HG03460 (cell line): ENCODE measurements at regions not wholly inside any gene's neighbourhood (a gene's known extent, or its start where the extent isn't known, plus 50 kb on each side); places are given as distances from the start of the nearest gene placed in this dataset.
"Not testable (repeated sequence)": the region's sequence is repeated elsewhere in the genome, so short reads cannot be mapped to it uniquely, and the experiment has no call there.

Experiments used
- ATAC-seq: cut with Tn5 transposase; IDR thresholded peaks from one replicate; pipeline ENCODE4 v1.9.1; 2021; ENCODE audit not compliant: unreplicated experiment

DNA sequence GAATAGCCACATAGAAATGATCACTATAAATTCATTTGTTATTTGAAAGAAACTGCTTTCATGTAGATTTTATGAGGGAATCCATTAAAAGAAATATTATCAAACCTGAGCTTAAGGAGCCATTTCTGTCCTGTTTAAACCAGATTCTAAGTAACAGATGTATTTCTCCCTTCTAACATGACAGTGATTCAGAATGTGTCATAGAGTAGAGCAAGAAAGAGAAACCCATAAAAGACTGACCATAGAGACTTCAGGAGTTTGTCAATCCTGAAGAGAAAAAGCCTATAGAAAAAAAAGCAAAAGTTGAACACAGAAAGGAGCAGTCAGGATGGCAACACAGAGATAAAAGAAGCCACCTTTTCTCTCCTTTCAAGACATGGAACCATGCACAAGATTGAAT is 390.6 kb downstream of the PRIM2 start:
- ATAC-seq, result not testable (repeated sequence)

DNA sequence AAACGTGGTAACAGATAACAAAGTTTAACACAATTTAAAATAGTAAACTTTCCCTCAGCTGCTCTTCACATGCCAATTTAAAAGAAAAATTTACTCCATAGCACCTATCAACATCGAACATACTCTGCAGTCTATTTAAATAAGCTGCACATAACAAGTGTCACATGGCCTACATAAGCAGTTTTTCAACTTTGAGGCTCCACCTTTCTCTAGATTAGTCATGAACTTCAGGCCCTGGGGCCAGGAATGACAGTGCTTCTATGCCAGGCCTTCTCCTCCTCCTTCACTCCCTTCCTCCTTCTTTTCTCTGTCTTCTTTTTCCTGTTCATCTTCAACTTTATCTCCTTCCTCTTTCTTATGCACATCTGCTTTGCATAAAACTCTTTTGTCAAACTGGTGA is 405.1 kb downstream of the PRIM2 start:
- not testable (repeated sequence) for ATAC-seq

DNA sequence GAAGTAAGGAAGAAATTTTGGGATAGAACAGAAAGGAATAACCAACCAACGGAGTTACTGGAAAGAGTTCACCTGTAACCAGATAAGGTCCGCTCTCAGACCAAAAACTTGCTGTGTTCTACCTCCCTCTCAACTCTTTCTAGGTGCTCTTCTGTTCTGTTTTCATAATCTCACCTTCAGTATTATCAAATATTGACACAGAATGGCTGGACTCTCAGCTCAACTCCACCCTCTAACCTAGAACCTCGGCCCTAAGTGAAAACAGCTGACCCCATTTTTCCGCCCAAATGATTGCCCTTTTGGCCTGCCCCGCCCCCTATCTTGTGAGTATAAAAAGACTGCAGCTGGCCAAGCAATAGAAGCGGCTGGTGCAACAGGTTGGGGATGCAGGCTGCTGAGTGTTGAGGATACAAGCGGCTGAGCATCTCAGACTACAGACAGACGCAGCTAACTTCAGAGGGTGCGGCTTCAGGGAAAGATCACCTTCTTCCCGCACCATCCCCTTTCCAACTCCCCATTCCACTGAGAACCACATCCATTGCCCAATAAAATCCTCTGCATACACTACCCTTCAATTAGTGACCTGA is 406.5 kb downstream of the PRIM2 start:
- ATAC-seq, result not testable (repeated sequence)

DNA sequence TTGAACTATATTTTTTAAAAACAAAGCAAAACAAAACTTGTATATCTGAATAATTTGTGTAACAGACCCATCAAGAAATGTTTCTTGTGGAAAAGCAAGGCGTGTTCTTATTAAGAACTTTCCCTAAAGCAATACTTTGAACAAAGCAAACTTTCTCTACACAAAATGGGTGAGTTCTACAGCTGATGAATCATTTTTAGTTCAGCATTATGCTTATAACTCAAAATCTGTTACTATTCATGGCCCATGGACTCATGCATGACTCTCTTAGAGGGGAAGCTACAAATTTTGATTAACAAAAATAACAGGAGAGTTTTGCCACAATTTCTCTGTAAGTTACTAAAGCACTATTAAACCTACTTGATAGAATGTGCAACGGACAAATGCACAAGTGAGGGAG is 412.0 kb downstream of the PRIM2 start:
- ATAC-seq, result not testable (repeated sequence)

DNA sequence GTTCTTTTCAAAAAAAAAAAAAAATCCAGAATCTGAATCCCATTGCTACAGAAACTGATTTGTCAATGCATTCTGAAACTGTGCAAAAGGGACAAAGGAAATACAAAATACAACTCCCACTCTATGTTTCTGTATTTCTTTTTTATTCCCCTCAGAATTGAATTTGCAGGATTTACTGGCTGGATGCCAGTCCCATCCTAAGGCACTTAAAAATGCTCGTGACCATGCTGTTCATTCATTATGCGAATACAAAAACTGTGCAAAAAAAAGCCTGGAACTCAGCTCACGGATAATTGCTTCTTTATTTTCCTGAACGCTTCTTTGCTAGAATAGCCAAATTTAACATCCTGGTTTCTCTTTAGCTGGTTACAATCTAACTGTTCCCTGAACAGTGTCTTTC is 413.3 kb downstream of the PRIM2 start:
- ATAC-seq, result not testable (repeated sequence)

DNA sequence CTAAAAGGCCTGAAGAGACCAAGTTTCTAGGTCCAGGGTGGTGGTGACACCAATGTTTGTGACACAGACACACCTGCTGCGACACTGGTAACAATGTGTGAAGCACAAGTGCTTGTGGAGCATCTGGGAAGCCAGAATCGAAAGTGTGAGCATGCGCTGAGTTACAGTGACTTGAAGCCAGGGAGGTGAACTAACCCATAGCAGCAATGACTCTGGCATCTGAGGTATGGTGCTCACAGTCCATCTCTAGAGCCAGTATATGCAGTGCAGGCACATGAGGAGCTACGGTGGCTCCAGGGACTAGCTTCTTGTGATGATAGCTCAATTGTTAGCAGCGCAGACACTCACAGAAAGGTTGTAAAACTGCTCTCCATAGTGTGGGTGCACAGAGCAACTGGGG is 430.3 kb downstream of the PRIM2 start:
- ATAC-seq, result not testable (repeated sequence)

DNA sequence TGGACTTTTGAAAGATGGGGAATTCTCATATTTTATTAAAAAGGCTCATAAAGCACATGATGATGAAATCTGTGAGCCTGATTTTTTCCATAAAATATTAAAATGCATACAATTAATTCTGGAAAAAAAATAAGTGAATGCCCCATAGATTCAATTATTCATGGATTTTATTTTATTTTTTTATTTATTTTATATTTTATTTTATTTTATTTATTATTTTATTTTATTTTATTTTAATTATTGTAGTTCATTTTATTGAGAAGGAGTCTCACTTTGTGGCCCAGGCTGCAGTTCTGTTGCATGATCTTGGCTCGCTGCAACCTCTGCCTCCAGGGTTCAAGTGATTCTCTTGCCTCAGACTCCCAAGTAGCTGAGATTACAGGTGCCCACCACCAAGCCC is 442.4 kb downstream of the PRIM2 start:
- ATAC-seq, result not testable (repeated sequence)

DNA sequence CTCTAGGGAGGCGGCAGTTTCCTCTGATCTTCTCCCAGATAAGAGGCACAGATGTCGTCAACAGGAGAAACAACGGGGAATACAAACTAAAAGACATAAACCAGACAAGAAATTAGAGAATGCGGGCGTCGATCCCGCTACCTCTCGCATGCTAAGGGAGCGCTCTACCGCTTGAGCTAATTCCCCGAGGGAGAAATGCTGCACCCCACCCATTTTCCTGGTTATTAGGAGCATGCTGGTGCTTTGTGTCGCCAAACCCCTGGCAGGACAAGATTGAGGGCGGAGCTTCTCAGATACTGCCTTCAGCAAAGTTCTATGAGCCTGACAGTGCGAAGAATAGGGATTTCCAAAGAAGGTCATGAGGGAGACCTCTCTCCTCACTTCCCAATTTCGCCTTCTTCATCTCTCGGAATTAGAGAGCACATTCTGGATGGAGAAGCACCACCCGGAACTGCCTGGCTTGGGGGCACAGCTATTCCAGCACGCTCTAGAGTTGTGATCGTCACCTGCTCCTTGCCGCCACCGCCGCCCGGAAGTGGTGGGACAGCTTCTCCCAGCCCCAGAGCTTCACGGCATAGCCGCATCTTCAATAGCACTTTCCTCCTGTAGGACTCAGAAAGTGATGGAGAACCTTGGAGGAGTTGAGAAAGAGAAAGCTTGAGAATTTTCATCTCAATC is 475.4 kb downstream of the PRIM2 start:
- not testable (repeated sequence) for ATAC-seq

DNA sequence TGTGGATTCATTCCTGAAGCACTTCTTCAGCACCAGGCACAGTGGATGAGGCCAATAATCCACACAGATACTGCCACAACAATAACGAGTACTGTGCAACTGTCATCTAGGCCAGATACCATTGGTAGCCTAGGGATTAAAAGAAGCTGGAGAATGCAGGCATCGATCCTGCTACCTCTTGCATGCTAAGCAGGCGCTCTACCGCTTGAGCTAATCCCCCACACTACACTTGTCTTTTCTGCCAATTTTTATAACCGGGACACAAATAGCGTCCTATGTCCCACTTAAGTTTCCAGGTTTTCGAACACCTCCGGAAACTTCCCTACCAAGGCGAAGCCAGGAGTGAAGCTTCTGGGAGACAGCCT is 475.9 kb downstream of the PRIM2 start:
- not testable (repeated sequence) for ATAC-seq

DNA sequence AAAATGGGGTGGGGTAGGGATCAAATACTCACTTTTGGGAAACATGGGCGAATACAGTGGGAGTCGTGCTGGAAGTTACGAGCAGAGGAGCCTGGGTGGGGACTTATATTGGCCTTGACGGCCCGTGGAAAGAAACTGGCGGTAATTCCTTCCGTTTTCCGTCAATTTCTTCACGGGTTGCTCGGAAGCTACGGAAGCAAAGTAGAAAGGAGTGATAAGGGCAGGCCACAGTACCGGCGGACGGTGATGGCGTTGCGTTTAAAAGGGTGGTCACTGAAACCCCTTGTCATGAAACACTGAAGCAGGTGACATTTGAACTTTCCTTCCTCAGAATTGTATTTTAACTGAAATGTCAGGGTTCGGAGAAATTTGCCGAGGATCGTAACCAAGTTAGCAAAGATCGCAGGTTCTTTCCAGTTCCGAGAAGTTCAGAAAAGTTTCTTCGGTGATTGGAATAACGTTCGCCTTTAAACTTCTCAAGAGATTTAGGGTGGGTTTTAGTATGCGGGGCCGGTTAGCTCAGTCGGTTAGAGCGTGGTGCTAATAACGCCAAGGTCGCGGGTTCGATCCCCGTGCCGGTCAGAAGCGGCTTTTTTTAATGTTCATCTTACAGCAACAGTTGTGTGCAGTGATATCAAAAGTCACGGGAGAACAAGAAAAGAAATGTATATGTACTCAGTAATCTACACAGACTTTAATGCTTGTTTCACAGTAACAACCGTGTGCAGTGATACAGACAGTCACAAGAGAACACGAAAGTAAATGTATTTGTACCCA is 482.5 kb downstream of the PRIM2 start:
- not testable (repeated sequence) for ATAC-seq

DNA sequence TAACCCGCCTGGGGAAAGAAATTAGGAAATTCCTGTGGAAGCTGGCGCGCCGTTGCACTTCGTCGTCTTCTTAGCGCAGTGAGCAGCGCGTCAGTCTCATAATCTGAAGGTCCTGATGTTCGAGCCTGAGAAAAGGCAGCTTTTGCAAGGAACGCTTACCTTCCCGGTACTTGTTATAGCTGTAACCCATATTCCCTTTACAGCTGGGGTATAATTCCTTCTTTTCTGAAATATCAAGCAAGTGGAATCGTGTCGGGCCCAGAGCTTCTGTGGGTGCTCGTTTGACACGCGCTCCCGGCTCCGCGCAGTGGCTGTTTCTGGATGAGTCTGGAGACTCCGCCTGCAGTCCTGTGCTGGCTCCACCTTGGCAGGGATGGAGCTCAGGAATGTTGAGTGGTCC is 491.2 kb downstream of the PRIM2 start:
- not testable (repeated sequence) for ATAC-seq

DNA sequence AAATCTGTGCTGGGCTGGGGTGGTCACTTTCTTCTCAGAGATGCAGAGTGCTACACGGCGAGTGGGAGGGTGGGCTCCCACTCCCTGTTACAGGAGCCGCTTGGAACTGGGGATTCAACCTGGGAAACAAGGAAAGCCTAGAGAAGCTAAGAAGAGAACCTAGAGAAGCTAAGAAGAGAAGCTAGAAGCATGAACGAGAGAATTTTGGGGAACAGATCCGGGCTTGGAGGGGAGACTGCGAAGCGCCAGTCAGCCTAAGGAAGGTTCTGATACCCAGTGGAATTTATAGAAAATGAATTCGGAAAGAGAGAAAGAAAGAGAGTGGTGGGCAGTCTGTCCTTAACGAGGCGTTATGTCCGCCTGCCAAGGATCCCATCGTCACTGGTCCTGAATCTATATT is 492.0 kb downstream of the PRIM2 start:
- not testable (repeated sequence) for ATAC-seq

DNA sequence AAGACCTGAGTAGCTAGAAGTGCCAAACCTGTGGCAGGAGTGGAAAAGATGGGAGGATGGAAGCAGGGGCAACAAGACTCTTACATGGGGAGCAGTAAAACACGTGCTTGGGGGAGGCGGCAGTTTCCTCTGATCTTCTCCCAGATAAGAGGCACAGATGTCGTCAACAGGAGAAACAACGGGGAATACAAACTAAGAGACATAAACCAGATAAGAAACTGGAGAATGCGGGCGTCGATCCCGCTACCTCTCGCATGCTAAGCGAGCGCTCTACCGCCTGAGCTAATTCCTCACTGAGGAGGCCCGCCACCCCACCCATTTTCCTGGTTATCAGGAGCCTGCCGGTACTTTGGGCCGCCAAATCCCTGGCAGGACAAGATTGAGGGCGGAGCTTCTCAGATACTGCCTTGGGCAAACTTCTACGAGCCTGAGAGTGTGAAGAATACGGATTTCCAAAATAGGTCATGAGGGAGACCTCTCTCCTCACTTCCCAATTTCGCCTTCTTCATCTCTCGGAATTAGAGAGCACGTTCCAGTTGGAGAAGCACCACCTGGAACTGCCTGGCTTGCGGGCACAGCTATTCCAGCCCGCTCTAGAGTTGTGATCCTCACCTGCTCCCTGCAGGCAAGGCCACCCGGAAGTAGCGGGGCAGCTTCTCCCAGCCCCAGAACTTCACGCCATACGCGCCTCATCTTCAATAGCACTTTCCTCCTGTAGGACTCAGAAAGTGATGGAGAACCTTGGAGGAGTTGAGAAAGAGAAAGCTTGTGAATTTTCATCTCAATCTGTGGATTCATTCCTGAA is 496.0 kb downstream of the PRIM2 start:
- not testable (repeated sequence) for ATAC-seq

DNA sequence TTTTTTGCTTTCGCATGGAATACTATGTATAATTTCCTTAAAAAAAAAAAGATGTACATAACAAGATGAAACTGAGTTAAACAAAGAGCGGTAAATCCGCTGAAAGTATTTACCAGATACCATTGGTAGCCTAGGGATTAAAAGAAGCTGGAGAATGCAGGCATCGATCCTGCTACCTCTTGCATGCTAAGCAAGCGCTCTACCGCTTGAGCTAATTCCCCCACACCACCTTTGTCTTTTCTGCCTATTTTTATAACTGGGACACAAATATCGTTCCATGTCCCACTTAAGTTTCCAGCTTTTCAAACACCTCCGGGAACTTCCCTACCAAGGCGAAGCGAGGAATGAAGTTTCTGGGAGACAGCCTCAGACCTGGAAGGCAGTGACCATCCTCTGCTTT is 498.4 kb downstream of the PRIM2 start:
- not testable (repeated sequence) for ATAC-seq

DNA sequence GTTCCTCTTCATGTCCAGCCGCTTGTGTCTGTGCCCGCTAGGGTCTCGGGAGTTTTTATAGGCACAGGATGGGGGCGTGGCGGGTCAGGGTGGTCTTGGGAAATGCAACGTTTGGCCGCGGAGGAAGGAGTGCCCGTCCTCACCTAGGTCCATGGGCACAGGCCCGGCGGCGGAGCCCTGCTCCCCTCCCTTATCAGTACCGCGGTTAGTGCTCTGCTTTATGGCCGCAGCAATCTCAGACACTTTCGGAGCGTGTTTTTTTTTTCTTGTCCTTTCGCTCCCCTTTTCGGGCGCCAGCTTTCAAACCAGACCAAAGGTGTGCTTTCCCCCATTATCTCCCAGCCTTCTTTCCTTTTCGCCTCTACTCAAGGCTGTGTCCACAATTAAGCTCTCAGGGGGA is 503.9 kb downstream of the PRIM2 start:
- ATAC-seq, result not testable (repeated sequence)

DNA sequence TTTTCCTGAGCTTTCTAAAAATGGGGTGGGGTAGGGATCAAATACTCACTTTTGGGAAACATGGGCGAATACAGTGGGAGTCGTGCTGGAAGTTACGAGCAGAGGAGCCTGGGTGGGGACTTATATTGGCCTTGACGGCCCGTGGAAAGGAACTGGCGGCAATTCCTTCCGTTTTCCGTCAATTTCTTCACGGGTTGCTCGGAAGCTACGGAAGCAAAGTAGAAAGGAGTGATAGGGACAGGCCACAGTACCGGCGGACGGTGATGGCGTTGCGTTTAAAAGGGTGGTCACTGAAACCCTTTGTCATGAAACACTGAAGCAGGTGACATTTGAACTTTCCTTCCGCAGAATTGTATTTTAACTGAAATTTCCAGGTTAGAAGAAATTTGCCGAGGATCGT is 505.0 kb downstream of the PRIM2 start:
- not testable (repeated sequence) for ATAC-seq

DNA sequence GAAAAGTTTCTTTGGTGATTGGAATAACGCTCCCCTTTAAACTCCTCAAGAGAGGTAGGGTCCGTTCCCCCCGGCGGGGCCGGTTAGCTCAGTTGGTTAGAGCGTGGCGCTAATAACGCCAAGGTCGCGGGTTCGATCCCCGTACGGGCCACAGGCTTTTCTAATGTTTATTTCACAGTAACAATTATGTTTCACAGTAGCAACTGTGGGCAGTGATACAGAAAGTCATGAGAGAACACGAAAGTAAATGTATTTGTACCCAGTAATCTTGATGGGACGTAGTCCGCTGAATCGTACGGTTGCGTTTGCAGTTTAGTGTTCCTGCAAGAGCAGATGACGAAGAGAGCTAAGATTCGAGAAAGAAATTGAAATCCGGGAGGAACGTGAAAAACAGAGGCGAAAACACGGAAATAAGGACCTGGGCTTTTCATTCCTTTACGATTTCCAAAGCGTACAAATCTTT is 505.5 kb downstream of the PRIM2 start:
- no peak for ATAC-seq

DNA sequence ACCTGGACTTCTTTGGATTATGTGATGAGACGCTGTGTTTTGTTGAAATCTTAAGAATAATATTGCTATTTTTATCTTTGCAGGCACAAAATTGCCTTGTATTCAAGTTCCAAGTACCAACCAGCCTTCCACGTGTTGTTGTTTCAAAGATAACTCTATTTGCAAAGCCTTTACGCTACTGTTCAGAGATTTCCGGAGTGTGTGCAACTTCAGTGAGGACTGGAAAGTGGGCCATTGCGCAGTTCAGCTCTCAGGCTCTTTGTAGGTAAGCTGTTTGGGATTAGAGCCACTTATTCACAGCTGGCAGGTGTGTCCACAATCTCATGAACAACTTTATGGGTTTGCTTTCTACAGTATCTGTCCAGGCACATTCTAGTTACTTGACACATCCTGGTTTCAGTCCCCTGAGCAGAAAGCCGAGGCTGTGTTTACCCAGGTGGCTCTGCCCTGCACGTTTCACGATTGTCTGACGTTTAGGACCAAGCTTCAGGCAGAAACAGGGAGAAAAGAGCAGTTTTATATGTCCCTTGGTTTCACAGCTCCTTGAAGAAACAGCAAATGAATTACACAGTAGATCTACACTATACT is 520.3 kb downstream of the PRIM2 start:
- not testable (repeated sequence) for ATAC-seq

DNA sequence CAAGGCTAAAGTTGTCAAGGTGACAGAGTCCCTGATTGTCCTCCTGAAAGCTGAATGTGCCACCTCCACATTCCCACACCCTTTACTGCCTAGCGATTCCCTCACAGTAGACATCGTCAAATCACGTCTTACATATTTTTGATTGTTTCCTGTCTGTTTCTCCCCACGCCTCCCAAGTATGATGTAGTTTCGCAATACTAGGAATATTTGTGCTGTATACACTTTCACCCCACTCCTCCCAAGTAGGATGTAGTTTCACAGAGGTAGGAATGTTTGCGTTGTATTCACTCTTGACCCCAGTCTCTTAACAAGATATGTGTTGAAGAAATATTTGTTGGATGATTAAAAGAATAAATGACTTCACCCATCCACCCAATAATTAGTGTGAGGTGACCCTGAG is 524.1 kb downstream of the PRIM2 start:
- not testable (repeated sequence) for ATAC-seq

DNA sequence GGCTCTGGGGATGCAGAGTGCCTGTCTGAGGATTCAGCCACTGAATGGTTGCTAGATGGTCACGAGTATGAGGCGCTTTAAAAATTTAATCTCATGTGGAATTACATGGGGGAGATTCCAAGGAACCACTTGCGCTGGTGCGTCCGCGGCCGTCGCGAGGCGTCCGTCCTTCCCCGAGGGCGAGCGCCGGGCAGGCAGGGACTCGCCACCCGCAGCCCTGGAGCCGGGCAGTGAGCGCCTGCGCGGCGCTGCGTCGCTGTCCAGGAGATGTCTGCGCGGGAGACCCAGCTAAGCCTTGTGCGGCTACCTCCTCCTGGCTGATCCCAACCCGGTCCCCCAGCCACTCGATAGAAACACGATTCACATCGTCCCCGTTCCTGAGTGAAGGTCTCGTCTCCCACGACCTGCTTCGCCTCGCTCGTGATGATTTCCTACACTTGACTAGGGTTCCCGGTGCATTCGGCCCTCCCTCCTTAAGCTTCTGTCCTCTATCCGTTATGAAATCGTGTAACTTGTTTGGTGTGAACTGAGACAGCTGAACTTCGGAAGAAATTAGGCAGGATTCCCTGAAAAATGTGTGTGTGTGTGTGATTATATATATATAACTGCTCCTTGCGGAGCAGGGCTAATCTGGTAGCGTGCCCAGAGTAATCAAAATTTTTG is 536.4 kb downstream of the PRIM2 start:
- not testable (repeated sequence) for ATAC-seq
